ENCODE measurements at regions not wholly inside any gene's neighbourhood (a gene's known extent, or its start where the extent isn't known, plus 50 kb on each side); places are given as distances from the start of the nearest gene placed in this dataset.

DNA sequence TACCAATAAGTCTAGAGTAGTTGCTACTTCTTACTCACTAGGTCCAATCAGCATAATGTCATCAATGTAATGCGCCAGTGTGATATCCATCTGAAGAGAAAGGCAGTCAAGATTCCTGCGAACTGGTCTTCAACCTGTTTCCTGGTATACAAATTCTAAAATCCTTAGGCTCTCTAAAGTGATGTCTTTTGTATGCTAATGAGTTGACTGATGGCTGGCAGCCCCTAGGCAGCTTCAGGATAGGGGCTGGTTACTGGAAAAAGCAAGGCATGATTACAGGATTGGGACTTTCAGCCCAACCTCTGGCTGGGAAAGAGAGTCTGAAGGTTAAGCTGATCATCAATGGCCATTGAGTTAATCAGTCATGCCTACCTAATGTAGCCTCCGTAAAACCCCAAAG lies 250.2 kb upstream of the PTER start:
- no peak overlapping the region for H3K56ac ChIP-seq (replicated peaks; ENCODE audit: insufficient read length, low read depth, low read length)
- no peaks in the 10 kb centered on the region for H4K20me1 ChIP-seq (replicated peaks in 1 of 2; ENCODE audit: control insufficient read depth in 1 of 2, insufficient read depth in 2 of 2, low read length in 2 of 2)
- POLR2A ChIA-PET (ENCODE audit: partially characterized antibody) = no interaction called here
- no peak overlapping the region for H2AFZ ChIP-seq (ENCODE audit: low read length)
- H3K4me2 ChIP-seq (ENCODE audit: insufficient read depth in 1 of 2, low read depth in 2 of 2, low read length in 2 of 2) = peak overlapping the region in 1 of 2 experiments; percentile 17; a peak in 1 of 4 replicates
- H3K4me3 ChIP-seq (ENCODE audit: extremely low read depth in 1 of 4, insufficient read depth in 2 of 4, low read depth in 3 of 4, low read length in 4 of 4) = no peak overlapping the region
- no peak overlapping the region for H2AK5ac ChIP-seq (ENCODE audit: low read depth, low read length)
- no peak overlapping the region for H4K5ac ChIP-seq (ENCODE audit: insufficient read length, low read depth, low read length)
- H3K4me1 ChIP-seq (replicated peaks in 1 of 4; ENCODE audit: control insufficient read depth in 3 of 4, insufficient read depth in 4 of 4, low read length in 3 of 4) = peaks cover 0 to 8% (median 3%) of the 10 kb centered on the region in 4 experiments; a peak in 3 of 7 replicates
- no peak overlapping the region for H3K14ac ChIP-seq (ENCODE audit: insufficient read length)
- no peaks in the 10 kb centered on the region for H3K79me2 ChIP-seq (ENCODE audit: control insufficient read depth in 1 of 2, insufficient read depth in 2 of 2, low read length in 2 of 2)
- no peak overlapping the region for H3K23ac ChIP-seq (ENCODE audit: insufficient read length)
- H2BK120ac ChIP-seq (replicated peaks; ENCODE audit: low read depth, low read length) = no peak overlapping the region
- no peak overlapping the region for H2BK12ac ChIP-seq (ENCODE audit: low read depth, low read length)
- CTCF ChIA-PET (ENCODE audit: partially characterized antibody) = no interaction called here
- no peak overlapping the region for H3K4ac ChIP-seq (replicated peaks; ENCODE audit: insufficient read length, low read depth, low read length)
- no peak overlapping the region for H2BK5ac ChIP-seq (ENCODE audit: low read depth, low read length)
- H2BK20ac ChIP-seq (ENCODE audit: low read length) = no peak overlapping the region
- H3K9me3 ChIP-seq (ENCODE audit: insufficient read depth in 2 of 2, low read depth in 1 of 2, low read length in 1 of 2) = 0 out of 4 replicates have a peak, but pooled peaks cover 0 to 4% of the 10 kb centered on the region in 2 experiments
- no peaks in the 10 kb centered on the region for H3K23me2 ChIP-seq (ENCODE audit: low read depth, low read length)
- H3K36me3 ChIP-seq (ENCODE audit: control insufficient read depth in 2 of 4, insufficient read depth in 4 of 4, low read length in 3 of 4) = no peaks in the 10 kb centered on the region; a peak in 1 of 8 replicates
- H3K9ac ChIP-seq (replicated peaks in 1 of 4; ENCODE audit: extremely low read depth in 1 of 4, low read depth in 3 of 4, low read length in 3 of 4) = no peak overlapping the region
- no peak for DNase-seq (ENCODE audit: low read depth in 1 of 2, low spot score in 2 of 2)
- H4K91ac ChIP-seq (replicated peaks; ENCODE audit: insufficient read length, low read length) = no peak overlapping the region
- no peak overlapping the region for H2BK15ac ChIP-seq (ENCODE audit: low read length)
- FAIRE-seq = peak; percentile 62
- 81% methylated on average over 3 of the region's 3 CpGs; no CpG with 5 or more reads in 1 of the 2 experiments for WGBS, 2 experiments (ENCODE audit: extremely low coverage in 1 of 2, insufficient coverage in 1 of 2, insufficient read length in 1 of 2, insufficient replicate concordance in 2 of 2, low coverage in 1 of 2, low lambda C conversion rate in 2 of 2, missing lambda C conversion rate in 1 of 2)
- H3K27ac ChIP-seq (ENCODE audit: low read depth, low read length) = no peak overlapping the region
- H4K8ac ChIP-seq (ENCODE audit: extremely low read depth, insufficient read depth, low read length) = no peak overlapping the region
- H3K79me1 ChIP-seq (ENCODE audit: low read depth, low read length) = no peaks in the 10 kb centered on the region
- TF ChIP-seq CEBPB (IDR thresholded peaks at IDR 0.05; ENCODE audit: low read depth, low read length) (no peak), RFX5 (IDR thresholded peaks at IDR 0.05; ENCODE audit: borderline replicate concordance, low read depth, low read length) (no peak), HDAC2 (IDR thresholded peaks at IDR 0.05; ENCODE audit: borderline replicate concordance in 1 of 2, low read depth in 2 of 2, low read length in 2 of 2) (no peak), EZH2 (IDR thresholded peaks at IDR 0.05; ENCODE audit: low read depth, low read length, severe bottlenecking) (no peak), RBBP5 (IDR thresholded peaks at IDR 0.05; ENCODE audit: borderline replicate concordance, low read depth, low read length) (no peak)
- TF ChIP-seq, protein P1, sequence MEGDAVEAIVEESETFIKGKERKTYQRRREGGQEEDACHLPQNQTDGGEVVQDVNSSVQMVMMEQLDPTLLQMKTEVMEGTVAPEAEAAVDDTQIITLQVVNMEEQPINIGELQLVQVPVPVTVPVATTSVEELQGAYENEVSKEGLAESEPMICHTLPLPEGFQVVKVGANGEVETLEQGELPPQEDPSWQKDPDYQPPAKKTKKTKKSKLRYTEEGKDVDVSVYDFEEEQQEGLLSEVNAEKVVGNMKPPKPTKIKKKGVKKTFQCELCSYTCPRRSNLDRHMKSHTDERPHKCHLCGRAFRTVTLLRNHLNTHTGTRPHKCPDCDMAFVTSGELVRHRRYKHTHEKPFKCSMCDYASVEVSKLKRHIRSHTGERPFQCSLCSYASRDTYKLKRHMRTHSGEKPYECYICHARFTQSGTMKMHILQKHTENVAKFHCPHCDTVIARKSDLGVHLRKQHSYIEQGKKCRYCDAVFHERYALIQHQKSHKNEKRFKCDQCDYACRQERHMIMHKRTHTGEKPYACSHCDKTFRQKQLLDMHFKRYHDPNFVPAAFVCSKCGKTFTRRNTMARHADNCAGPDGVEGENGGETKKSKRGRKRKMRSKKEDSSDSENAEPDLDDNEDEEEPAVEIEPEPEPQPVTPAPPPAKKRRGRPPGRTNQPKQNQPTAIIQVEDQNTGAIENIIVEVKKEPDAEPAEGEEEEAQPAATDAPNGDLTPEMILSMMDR (IDR thresholded peaks at IDR 0.05; ENCODE audit: control extremely low read depth in 1 of 3, insufficient read depth in 1 of 3, low read depth in 1 of 3, low read length in 3 of 3) = no peak
- H3K18ac ChIP-seq (ENCODE audit: extremely low read depth, low read length) = no peak overlapping the region
- H3K27me3 ChIP-seq (replicated peaks in 1 of 4; ENCODE audit: control insufficient read depth in 3 of 4, extremely low read depth in 1 of 4, insufficient read depth in 3 of 4, low read length in 3 of 4) = no peaks in the 10 kb centered on the region
